GM13977 (cell line): ENCODE measurements at regions not wholly inside any gene's neighbourhood (a gene's known extent, or its start where the extent isn't known, plus 50 kb on each side); places are given as distances from the start of the nearest gene placed in this dataset.

Source experiments
- DNase-seq: peaks from one replicate; pipeline ENCODE4 v3.0.0; 2012; ENCODE audit warnings: low spot score
- CTCF ChIP-seq: IDR thresholded peaks from 2 replicates; pipeline ENCODE4 v1.5.1; 2012; ENCODE audit warnings: mild to moderate bottlenecking, control low read depth; ENCODE audit not compliant: insufficient read depth; ENCODE audit errors: extremely low read depth, missing control alignments
- in situ Hi-C: fragments of 300-500 bp; cut with MboI; formaldehyde crosslinking; loops from one replicate; pipeline ENCODE4 v1.12.0; 2022; ENCODE audit warnings: low sequenced_read_pairs, low pct_unique_long_range_greater_than_20kb, mixed read lengths, inconsistent platforms; ENCODE audit not compliant: unreplicated experiment

- in situ Hi-C loops, result no loop called here
- DNase-seq, result no peak
- no peak for TF ChIP-seq CTCF
Observed at GRCh38 chr15:91522605-91523332, 330.7 kb upstream of the SLCO3A1 start.

- DNase-seq, result no peak
- in situ Hi-C loops, result no loop called here
- TF ChIP-seq CTCF, result no peak
Observed at GRCh38 chr15:91523596-91523995, 329.9 kb upstream of the SLCO3A1 start.

GRCh38 chr15:91524534-91524933, 329.0 kb upstream of the SLCO3A1 start:
- no peak for TF ChIP-seq CTCF
- in situ Hi-C loops, result no loop called here
- no peak for DNase-seq

- in situ Hi-C loops, result no loop called here
- DNase-seq, result no peak
- TF ChIP-seq CTCF, result no peak
Observed at GRCh38 chr15:91525751-91526150, 327.8 kb upstream of the SLCO3A1 start.

GRCh38 chr15:91526424-91526823, 327.1 kb upstream of the SLCO3A1 start:
- TF ChIP-seq CTCF, result no peak
- in situ Hi-C loops, result no loop called here
- DNase-seq, result no peak

GRCh38 chr15:91528801-91529200, 324.7 kb upstream of the SLCO3A1 start:
- TF ChIP-seq CTCF, result no peak
- in situ Hi-C loops, result no loop called here
- DNase-seq, result no peak
